GM21528 (cell line): ENCODE measurements at regions not wholly inside any gene's neighbourhood (a gene's known extent, or its start where the extent isn't known, plus 50 kb on each side); places are given as distances from the start of the nearest gene placed in this dataset.

Source experiments
- ATAC-seq: cut with Tn5 transposase; IDR thresholded peaks from one replicate; pipeline ENCODE4 v1.9.1; 2021; ENCODE audit warnings: mild to moderate bottlenecking, moderate library complexity; ENCODE audit not compliant: unreplicated experiment, low FRiP score

DNA sequence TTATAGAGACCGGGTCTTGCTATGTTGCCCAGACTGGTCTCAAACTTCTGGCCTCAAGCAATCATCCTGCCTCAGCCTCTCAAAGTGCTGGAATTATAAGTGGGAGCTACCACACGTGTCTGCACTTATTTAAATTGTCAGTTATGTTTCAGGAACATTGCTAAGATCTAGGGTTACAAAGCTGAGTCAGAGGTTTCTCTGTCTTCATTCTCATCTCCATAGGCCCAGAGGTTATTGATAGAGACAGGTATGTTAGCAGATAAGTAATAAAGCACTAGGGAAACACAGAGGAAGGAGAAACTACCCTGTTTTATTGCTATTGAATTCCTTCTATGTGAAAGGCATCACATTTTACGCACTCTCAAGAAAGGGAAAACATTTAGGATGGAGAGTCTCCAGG, 214.1 kb downstream of the REEP3 start:
- no peak for ATAC-seq

GRCh38 chr10:63738410-63738809, 217.2 kb downstream of the REEP3 start:
- no peak for ATAC-seq

DNA sequence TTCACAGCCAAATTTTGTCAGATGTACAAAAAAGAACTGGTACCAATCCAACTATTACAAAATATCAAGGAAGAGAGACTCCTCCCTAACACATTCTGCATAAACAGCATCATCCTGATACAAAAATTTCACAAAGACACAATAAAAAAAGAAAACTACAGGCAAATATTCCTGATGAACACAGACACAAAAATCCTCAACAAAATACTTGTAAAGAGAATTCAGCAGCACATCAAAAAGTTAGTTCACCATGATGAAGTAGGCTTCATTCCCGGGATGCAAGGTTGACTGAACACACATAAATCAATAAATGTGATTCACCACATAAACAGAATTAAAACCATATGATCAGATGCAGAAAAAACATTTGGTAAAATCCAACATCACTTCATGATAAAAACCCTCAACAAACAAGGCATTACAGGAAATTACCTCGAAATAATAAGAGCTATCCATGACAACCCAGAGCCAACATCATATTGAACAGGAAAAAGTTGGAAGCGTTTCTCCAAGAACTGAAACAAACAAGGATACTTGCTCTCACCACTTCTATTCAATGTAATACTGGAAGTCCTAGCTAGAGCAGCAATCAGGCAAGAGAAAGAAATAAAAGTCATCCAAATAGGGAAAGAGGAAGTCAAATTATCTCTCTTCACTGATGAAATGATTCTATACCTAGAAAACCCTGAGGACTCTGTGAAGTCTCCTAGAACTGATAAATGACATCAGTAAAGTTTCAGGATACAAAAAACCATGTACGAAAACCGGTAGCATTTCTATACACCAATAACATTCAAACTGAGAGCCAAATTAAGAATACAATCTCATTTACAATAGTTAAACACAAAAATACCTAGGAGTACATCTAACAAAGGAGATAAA, 223.1 kb downstream of the REEP3 start:
- no peak for ATAC-seq

- no peak for ATAC-seq
Measured at GRCh38 chr10:63749915-63750314, 228.7 kb downstream of the REEP3 start.

DNA sequence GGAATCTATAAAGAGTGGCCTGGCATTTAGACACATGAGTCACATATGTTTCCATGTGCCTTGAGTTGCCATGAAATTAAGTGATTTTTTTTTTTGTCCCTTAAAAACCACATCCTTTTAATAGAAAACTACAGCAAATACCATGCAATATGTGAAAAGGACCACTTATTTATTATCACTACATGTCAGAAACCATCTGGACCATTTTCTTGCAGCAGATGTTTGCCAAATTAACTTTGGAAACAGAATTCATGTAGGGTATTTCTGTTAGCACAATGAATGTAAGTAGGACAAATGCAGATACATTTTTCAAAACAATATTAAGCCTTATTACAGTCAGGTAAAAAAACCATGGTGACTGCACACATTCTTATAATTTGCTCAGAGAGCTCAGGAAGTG, 230.6 kb downstream of the REEP3 start:
- ATAC-seq, result no peak

- ATAC-seq, result no peak
Measured at GRCh38 chr10:63752318-63752717, 231.1 kb downstream of the REEP3 start.

DNA sequence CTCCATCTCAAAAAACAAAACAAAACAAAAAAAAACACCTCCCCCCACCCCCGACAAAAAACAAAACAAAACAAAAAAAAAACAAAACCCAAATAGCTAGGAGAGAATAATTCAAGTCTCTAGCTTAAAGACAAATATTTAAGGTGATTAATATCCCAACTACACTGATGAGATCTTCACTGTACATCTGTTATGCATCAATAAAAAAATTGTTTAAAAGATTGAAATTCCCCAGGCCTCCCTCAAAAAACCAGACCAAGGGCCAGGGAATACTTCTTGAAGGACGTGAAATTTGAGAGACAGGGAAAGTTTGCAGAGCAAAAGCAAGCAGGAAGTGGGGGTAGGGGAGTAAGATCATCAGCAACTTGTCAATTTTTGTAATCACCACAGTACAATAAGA, 232.6 kb downstream of the REEP3 start:
- ATAC-seq, result no peak

DNA sequence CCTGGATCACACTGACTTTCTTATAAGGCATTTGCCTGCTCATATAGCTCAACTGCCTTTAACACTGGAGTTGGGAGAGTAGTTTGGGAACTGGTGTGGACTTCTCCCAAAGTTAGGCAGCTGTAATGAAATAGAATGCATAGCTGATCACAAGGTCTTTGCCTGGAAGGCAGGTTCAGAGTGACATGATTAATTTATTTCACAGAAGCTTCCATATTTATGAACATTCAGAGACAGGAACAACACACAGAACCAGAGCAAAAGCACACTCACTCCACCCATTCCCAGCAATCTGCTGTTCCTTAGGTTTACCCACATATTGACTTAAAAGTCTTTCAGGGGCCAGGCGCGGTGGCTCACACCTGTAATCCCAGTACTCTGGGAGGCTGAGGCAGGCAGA, 234.2 kb downstream of the REEP3 start:
- ATAC-seq, result no peak

DNA sequence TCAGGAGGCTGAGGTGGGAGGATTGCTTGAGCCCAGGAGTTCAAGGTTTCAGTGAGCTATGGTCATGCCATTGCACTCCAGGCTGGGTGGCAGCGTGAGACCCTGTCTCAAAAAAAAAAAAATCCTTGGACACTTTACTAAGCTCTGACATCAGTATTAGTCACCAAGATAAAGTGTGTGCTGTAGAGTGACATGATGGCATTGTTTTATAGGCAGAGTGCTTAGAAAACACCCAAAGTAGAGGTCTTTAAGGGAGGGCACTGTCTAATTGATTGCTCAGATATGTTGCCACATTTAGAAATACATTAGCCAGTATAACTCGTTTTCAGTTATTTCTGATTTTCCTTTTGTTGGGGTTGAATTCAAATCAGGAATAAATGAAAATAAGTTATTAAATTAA, 235.9 kb downstream of the REEP3 start:
- ATAC-seq, result no peak

DNA sequence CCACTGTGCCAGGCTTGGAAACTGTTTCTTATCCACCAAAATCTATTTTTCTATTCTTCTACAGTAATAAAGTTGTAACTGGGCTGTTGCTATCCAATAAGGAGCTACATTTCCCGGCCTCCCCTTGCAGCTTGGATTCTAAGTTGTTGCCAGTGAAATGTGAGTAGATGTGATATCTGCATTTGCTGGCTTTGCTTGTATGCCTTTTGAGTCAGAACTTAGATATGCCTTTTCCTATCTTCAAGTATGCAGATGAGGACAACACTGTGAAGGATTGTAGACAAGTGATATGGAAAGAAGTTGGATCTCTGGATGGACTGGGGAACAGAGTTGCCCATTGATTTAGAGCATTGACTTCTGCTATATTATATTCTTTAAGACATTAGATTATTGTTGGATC, 236.9 kb downstream of the REEP3 start:
- ATAC-seq, result no peak

- ATAC-seq, result no peak
Measured at GRCh38 chr10:63759335-63759734, 238.1 kb downstream of the REEP3 start.

- no peak for ATAC-seq
Measured at GRCh38 chr10:63760034-63760707, 239.0 kb downstream of the REEP3 start.

DNA sequence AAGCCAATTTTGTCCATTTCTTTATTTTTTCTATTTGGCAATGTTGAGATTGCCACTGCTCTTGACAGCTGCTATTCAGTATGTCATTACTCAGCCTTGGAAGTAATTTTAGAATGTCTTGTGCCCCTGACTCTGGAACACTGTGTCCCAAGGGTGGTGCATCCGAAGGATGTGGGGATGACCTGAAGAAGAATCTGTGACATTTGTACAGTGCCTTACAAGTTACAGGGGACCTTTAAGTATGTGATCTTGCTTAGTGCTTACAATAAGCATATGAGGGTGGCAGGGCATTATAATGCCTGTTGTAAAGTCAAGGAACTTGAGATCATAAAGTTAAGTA, 239.5 kb downstream of the REEP3 start:
- ATAC-seq, result no peak

DNA sequence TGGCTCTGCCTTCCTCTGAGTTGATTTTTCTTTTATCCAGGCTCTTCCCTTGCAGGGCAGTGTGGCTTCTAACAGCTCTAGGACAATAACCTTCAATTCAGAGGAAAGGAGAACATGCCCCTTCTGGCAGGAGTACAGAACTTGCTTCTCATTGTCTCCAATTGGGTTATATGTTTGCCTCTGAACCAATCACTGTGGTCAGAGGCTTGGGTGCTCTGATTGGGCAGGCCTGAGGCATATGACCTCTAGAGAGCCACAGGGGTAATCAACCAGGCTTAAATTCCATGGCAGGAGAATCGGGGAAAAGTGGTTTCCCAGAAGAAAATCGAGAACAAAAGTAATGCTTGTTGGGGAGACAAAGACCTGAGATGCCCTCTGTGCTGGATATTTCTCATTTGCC, 240.0 kb downstream of the REEP3 start:
- ATAC-seq, result no peak

GRCh38 chr10:63763744-63764143, 242.5 kb downstream of the REEP3 start:
- ATAC-seq, result no peak

- no peak for ATAC-seq
Measured at GRCh38 chr10:63765126-63765525, 243.9 kb downstream of the REEP3 start.

DNA sequence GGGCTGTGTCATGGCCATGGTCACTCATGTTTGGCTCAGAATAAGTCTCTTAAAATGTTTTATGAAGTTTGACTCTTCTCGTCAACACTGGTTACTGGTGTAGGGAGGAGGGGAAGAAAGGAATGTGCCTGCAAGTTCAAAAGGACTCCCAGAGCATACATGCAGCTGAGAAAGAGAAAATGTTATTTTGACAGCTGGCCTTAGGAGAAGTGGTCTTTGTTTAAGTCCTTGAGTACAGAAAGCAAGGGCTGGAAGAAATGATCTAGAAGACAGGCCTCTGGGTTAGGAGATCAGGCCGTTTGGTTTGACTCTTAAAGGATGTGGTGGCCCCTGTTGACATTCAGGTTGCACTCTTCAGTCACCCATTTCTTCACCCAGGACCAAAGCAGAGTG, 245.5 kb downstream of the REEP3 start:
- ATAC-seq, result no peak

DNA sequence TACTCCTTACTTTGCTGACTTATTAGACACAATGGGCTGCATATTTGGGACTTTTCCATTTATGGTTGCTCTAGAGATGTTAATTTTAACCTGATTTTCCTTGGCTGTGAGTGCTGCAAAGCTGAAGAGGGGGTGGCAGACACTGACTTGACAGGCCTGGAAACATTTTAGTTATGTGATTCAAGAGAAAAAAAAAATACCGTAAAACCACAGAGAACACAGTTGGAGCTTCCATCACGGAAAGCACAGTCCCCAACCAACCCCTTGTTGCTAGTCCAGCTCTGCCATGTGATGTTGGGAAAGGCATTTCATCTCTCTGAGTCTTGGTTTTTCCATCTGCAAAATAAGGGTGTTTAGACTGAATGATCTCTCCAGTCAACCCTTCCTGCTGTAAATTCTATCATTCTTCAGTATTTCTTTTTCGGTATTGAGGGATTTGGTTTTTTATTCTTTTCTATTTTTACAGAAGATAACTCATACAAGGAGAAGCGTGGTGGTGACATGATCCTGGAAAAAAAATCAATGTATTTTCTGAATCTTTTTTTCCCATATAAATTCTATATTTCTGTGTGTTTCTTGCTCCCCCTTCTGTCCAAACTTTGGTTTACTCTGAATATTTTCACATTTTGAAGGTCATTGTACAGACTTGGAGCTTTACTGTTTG, 246.1 kb downstream of the REEP3 start:
- no peak for ATAC-seq

DNA sequence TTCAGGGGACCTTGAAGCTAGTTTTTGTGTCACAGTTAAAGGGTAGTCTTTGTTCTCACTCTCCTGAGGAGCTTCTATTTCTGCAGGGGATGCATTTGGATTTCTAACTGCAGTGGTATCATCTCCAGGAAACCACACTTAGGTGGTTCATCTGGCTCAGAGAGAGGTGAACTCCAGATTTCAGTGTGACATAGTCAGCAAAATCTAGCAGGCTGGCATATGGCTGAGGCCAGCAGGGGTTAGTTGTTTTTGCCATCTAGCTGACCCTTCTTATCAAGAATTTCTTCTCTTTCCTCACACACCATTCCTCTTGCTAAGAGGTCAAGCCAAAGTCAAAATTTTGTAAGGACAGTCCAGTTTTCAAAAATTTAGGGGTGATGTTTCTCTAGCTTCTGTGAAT, 248.2 kb downstream of the REEP3 start:
- ATAC-seq, result no peak

- no peak for ATAC-seq
Measured at GRCh38 chr10:63770523-63770922, 249.3 kb downstream of the REEP3 start.

GRCh38 chr10:63772491-63772890, 251.3 kb downstream of the REEP3 start:
- no peak for ATAC-seq

GRCh38 chr10:63773106-63773505, 251.9 kb downstream of the REEP3 start:
- no peak for ATAC-seq
